ENCODE measurements at regions not wholly inside any gene's neighbourhood (a gene's known extent, or its start where the extent isn't known, plus 50 kb on each side); places are given as distances from the start of the nearest gene placed in this dataset.

DNA sequence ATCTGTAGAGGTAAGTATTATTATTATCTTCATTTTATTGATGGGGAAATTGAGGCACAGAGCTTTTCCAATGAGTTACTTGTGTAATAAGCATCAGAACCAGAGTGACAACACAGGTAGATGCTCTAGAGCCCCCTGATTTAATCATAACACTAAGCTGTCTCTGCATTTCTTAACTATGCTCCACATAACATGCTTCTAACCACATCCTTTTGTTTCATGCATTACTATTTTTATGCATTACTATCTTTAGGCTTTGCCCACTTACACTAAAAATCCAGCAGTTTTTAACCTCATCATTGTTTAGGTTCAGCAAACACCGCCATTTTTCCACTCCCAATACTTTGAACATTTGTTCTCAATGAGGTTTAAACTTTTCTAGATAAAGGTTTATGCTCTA lies 1900.8 kb upstream of the PCDH10 start:
- no peaks in the 10 kb centered on the region for H3K4me1 ChIP-seq (ENCODE audit: insufficient read depth)
- WGBS (ENCODE audit: low lambda C conversion rate, missing lambda C conversion rate), result 37% methylated on average over 1 of the region's 1 CpG
- H3K79me2 ChIP-seq, result no peaks in the 10 kb centered on the region
- H3K27me3 ChIP-seq, result no peaks in the 10 kb centered on the region
- no peak for DNase-seq (ENCODE audit: low spot score)
- no peak overlapping the region for H3K4me3 ChIP-seq
- no peak overlapping the region for H3K4me2 ChIP-seq
- TF ChIP-seq EZH2 (IDR thresholded peaks at IDR 0.05; ENCODE audit: borderline replicate concordance) (no peak), EZH2phosphoT487 (IDR thresholded peaks at IDR 0.05; ENCODE audit: low read depth, severe bottlenecking, unreplicated experiment) (no peak)
- TF ChIP-seq, protein P1, sequence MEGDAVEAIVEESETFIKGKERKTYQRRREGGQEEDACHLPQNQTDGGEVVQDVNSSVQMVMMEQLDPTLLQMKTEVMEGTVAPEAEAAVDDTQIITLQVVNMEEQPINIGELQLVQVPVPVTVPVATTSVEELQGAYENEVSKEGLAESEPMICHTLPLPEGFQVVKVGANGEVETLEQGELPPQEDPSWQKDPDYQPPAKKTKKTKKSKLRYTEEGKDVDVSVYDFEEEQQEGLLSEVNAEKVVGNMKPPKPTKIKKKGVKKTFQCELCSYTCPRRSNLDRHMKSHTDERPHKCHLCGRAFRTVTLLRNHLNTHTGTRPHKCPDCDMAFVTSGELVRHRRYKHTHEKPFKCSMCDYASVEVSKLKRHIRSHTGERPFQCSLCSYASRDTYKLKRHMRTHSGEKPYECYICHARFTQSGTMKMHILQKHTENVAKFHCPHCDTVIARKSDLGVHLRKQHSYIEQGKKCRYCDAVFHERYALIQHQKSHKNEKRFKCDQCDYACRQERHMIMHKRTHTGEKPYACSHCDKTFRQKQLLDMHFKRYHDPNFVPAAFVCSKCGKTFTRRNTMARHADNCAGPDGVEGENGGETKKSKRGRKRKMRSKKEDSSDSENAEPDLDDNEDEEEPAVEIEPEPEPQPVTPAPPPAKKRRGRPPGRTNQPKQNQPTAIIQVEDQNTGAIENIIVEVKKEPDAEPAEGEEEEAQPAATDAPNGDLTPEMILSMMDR (IDR thresholded peaks at IDR 0.05; ENCODE audit: poor library complexity), result no peak
- no peaks in the 10 kb centered on the region for H3K9me3 ChIP-seq (ENCODE audit: low read depth)
- no peak overlapping the region for H3K27ac ChIP-seq
- no peaks in the 10 kb centered on the region for H3K36me3 ChIP-seq (replicated peaks; ENCODE audit: insufficient read depth, low read depth)
- H3K9me2 ChIP-seq (replicated peaks; ENCODE audit: insufficient read depth), result no peaks in the 10 kb centered on the region
- no peak overlapping the region for H2AFZ ChIP-seq
- H4K20me1 ChIP-seq (ENCODE audit: insufficient read depth, poor library complexity, severe bottlenecking), result no peaks in the 10 kb centered on the region

DNA sequence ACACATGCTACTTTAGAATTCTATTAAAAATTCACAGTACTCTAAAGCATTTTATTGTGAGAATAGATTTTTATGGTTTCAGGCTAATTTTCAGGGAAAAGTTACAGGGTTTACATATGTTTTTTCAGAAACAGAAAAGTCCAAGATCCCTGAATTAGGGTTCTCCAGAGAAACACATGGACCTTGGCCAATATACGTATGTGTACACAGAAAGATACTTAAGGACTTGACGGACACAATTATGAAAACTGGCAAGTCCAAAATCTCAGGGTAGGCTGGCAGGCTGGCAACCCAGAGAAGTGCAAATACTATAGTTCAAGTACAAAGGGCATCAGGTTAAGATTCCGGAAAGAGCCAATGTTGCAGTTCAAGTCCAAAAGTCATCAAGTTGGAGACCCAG lies 1897.8 kb upstream of the PCDH10 start:
- Histone ChIP-seq H3K9me3 (ENCODE audit: low read depth) (no peaks in the 10 kb centered on the region), H2AFZ (no peak overlapping the region), H3K36me3 (replicated peaks; ENCODE audit: insufficient read depth, low read depth) (no peaks in the 10 kb centered on the region), H3K4me2 (no peak overlapping the region), H3K4me1 (ENCODE audit: insufficient read depth) (no peaks in the 10 kb centered on the region), H3K27ac (no peak overlapping the region), H4K20me1 (ENCODE audit: insufficient read depth, poor library complexity, severe bottlenecking) (no peaks in the 10 kb centered on the region), H3K27me3 (no peaks in the 10 kb centered on the region), H3K9me2 (replicated peaks; ENCODE audit: insufficient read depth) (no peaks in the 10 kb centered on the region), H3K4me3 (no peak overlapping the region), H3K79me2 (no peaks in the 10 kb centered on the region)
- WGBS (ENCODE audit: low lambda C conversion rate, missing lambda C conversion rate), result 83% methylated on average over 3 of the region's 3 CpGs
- DNase-seq (ENCODE audit: low spot score), result no peak
- TF ChIP-seq EZH2phosphoT487 (IDR thresholded peaks at IDR 0.05; ENCODE audit: low read depth, severe bottlenecking, unreplicated experiment) (no peak), EZH2 (IDR thresholded peaks at IDR 0.05; ENCODE audit: borderline replicate concordance) (no peak)
- TF ChIP-seq, protein P1 (IDR thresholded peaks at IDR 0.05; ENCODE audit: poor library complexity), result no peak

DNA sequence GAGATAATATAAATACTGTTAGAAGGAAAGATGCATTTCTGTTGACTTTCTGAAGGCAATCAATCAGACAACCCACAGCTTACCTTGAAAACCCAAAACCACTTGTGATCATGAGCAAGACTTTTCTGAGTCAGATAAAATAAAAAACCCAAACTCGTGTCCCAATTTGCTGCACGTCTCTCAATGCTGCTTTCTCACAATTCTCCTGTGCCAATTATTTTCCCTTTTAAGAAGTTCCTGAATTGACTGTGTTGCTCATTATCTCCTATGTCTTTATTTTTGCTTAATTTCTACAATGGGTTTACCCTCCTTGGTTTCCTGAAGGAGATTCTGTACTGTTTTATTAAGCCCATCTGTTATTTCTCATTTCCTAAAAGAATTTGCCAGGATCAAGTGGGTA lies 1891.9 kb upstream of the PCDH10 start:
- H3K79me2 ChIP-seq, result no peaks in the 10 kb centered on the region
- no peak overlapping the region for H2AFZ ChIP-seq
- no peak for DNase-seq (ENCODE audit: low spot score)
- H3K4me3 ChIP-seq, result no peak overlapping the region
- no peaks in the 10 kb centered on the region for H3K4me1 ChIP-seq (ENCODE audit: insufficient read depth)
- no peaks in the 10 kb centered on the region for H3K9me3 ChIP-seq (ENCODE audit: low read depth)
- H3K4me2 ChIP-seq, result no peak overlapping the region
- TF ChIP-seq EZH2 (IDR thresholded peaks at IDR 0.05; ENCODE audit: borderline replicate concordance) (no peak), EZH2phosphoT487 (IDR thresholded peaks at IDR 0.05; ENCODE audit: low read depth, severe bottlenecking, unreplicated experiment) (no peak)
- TF ChIP-seq, protein P1 (IDR thresholded peaks at IDR 0.05; ENCODE audit: poor library complexity), result no peak
- WGBS (ENCODE audit: low lambda C conversion rate, missing lambda C conversion rate), result 90% methylated on average over 2 of the region's 2 CpGs
- no peaks in the 10 kb centered on the region for H3K27me3 ChIP-seq
- H3K9me2 ChIP-seq (replicated peaks; ENCODE audit: insufficient read depth), result no peaks in the 10 kb centered on the region
- H3K36me3 ChIP-seq (replicated peaks; ENCODE audit: insufficient read depth, low read depth), result no peaks in the 10 kb centered on the region
- H4K20me1 ChIP-seq (ENCODE audit: insufficient read depth, poor library complexity, severe bottlenecking), result no peaks in the 10 kb centered on the region
- H3K27ac ChIP-seq, result no peak overlapping the region

DNA sequence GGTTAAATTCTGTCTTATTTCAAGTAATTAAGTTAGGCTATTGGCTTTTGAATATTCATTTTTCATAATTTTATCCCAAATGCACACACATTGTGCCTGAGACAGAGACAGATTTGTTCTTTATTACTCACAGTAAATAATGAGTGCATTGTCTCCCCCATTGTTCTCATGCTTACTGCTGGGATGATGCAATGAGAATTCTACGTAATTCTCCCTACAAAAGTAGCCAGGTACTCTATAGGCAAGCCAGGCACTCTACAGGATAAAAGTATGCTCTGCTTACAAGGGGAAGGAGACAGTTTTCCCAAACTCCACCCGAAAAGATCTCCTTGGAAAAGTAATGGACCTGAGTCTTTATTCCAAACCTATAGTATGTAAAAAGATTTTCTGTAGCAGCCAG lies 1890.7 kb upstream of the PCDH10 start:
- TF ChIP-seq EZH2phosphoT487 (IDR thresholded peaks at IDR 0.05; ENCODE audit: low read depth, severe bottlenecking, unreplicated experiment) (no peak), EZH2 (IDR thresholded peaks at IDR 0.05; ENCODE audit: borderline replicate concordance) (no peak)
- H3K9me2 ChIP-seq (replicated peaks; ENCODE audit: insufficient read depth), result no peaks in the 10 kb centered on the region
- no peaks in the 10 kb centered on the region for H3K9me3 ChIP-seq (ENCODE audit: low read depth)
- H3K79me2 ChIP-seq, result no peaks in the 10 kb centered on the region
- H3K27me3 ChIP-seq, result no peaks in the 10 kb centered on the region
- no peak overlapping the region for H3K27ac ChIP-seq
- no peak overlapping the region for H2AFZ ChIP-seq
- no peaks in the 10 kb centered on the region for H3K36me3 ChIP-seq (replicated peaks; ENCODE audit: insufficient read depth, low read depth)
- H3K4me3 ChIP-seq, result no peak overlapping the region
- H4K20me1 ChIP-seq (ENCODE audit: insufficient read depth, poor library complexity, severe bottlenecking), result no peaks in the 10 kb centered on the region
- no peaks in the 10 kb centered on the region for H3K4me1 ChIP-seq (ENCODE audit: insufficient read depth)
- no peak for DNase-seq (ENCODE audit: low spot score)
- 82% methylated on average over 2 of the region's 2 CpGs for WGBS (ENCODE audit: low lambda C conversion rate, missing lambda C conversion rate)
- no peak overlapping the region for H3K4me2 ChIP-seq

Data from hepatocyte (in vitro differentiated cells).